K562 (cell line): ENCODE measurements at regions not wholly inside any gene's neighbourhood (a gene's known extent, or its start where the extent isn't known, plus 50 kb on each side); places are given as distances from the start of the nearest gene placed in this dataset.

ENCODE experiments used
- ATAC-seq: fragments of 200-7000 bp; cut with Tn5 transposase; 3 replicates; pipeline ENCODE4 v1.9.1; 2020; ENCODE audit warnings: moderate library complexity
- BruUV-seq: library from RNA; stranded (reverse); fragments of 400-500 nt; replicated peaks from 2 replicates; lab custom pipeline; 2021; lab: Mats Ljungman, UMichigan
- CTCF ChIA-PET: fragments of 300-600 bp; formaldehyde crosslinking; extraction: SDS; loops from one replicate; lab custom pipeline; 2021; ENCODE audit warnings: low intra/inter-chr PET ratio; lab: Yijun Ruan, JAX
- POLR2A ChIA-PET: fragments of 300-600, 350-650 bp; sonication (Branson Sonifier 250); formaldehyde crosslinking; extraction: SDS; loops from one replicate; lab custom pipeline; 2021; ENCODE audit warnings: antibody characterized with exemption, inconsistent platforms; lab: Yijun Ruan, JAX
- DNase-seq, 4 experiments: peaks; one replicate each; pipeline versions ENCODE4 v3.0.0 to v3.0.0-alpha.2; 2011 to 2018; ENCODE audit warnings: low spot score in 3 of 4, mixed read lengths in 3 of 4; ENCODE audit errors: extremely low read depth in 1 of 4
- FAIRE-seq: peaks from 2 replicates; lab custom pipeline; 2011; peaks lifted over from hg19 to GRCh38; lab: Jason Lieb, UNC
- H2AFZ ChIP-seq: 2 replicates; pipeline ENCODE4 v1.6.0; 2011; ENCODE audit warnings: low read depth, low read length, control low read depth, inconsistent platforms
- H3K27ac ChIP-seq: fragments of 200-600 bp; 3 replicates; pipeline ENCODE4 v1.8.0; 2011; ENCODE audit warnings: low read depth, mild to moderate bottlenecking, control low read depth, inconsistent platforms, low read length, moderate library complexity, mixed read lengths; ENCODE audit errors: extremely low read depth
- H3K27me3 ChIP-seq, 2 experiments: fragments of 300-600 bp in 1 of 2; 2 replicates in 1 of 2; 3 replicates in 1 of 2; pipeline versions ENCODE4 v1.6.0 to v1.8.0; 2011; ENCODE audit warnings: inconsistent platforms in 2 of 2, low read length in 2 of 2, mild to moderate bottlenecking in 1 of 2, mixed read lengths in 1 of 2, moderate library complexity in 1 of 2; ENCODE audit not compliant: control insufficient read depth in 2 of 2, insufficient read depth in 2 of 2
- H3K36me3 ChIP-seq: fragments of 300-600 bp; 3 replicates; pipeline ENCODE4 v1.8.0; 2011; ENCODE audit warnings: mild to moderate bottlenecking, low read length, inconsistent platforms; ENCODE audit not compliant: control insufficient read depth, insufficient read depth
- H3K4me1 ChIP-seq, 2 experiments: fragments of 200-600 bp in 1 of 2; replicated peaks in 1 of 2; 2 replicates in 1 of 2; 3 replicates in 1 of 2; pipeline versions ENCODE4 v1.5.1 to v1.8.0; 2011; ENCODE audit warnings: inconsistent platforms in 2 of 2, low read length in 2 of 2, mild to moderate bottlenecking in 1 of 2, mixed read lengths in 1 of 2, moderate library complexity in 1 of 2; ENCODE audit not compliant: control insufficient read depth in 2 of 2, insufficient read depth in 2 of 2
- H3K4me2 ChIP-seq: 2 replicates; pipeline ENCODE4 v1.6.1; 2011; ENCODE audit warnings: low read length, control low read depth, inconsistent platforms, mixed read lengths; ENCODE audit not compliant: insufficient read depth
- H3K4me3 ChIP-seq: fragments of 200-600 bp; sonication (generic), shearing (Covaris generic); 2 replicates; pipeline ENCODE4 v1.5.1; 2016; ENCODE audit warnings: control low read depth, inconsistent platforms
- H3K79me2 ChIP-seq: fragments of 200-600 bp; 3 replicates; pipeline ENCODE4 v1.8.0; 2011; ENCODE audit warnings: low read length, inconsistent platforms; ENCODE audit not compliant: control insufficient read depth, insufficient read depth
- H3K9ac ChIP-seq, 2 experiments: 2 replicates each; pipeline versions ENCODE4 v1.6.0 to v1.6.1; 2011; ENCODE audit warnings: low read depth in 2 of 2, low read length in 2 of 2, control low read depth in 1 of 2, inconsistent platforms in 1 of 2, mild to moderate bottlenecking in 1 of 2, mixed read lengths in 1 of 2; ENCODE audit not compliant: insufficient read depth in 1 of 2
- H3K9me1 ChIP-seq: one replicate; pipeline ENCODE4 v1.6.0; 2011; ENCODE audit warnings: inconsistent platforms, mild to moderate bottlenecking, low read length, moderate library complexity; ENCODE audit not compliant: control insufficient read depth, insufficient read depth
- H3K9me3 ChIP-seq: replicated peaks from 2 replicates; pipeline ENCODE4 v1.5.1; 2011; ENCODE audit warnings: low read depth, low read length, inconsistent platforms; ENCODE audit not compliant: control insufficient read depth, insufficient read depth
- H4K20me1 ChIP-seq: replicated peaks from 2 replicates; pipeline ENCODE4 v1.6.1; 2011; ENCODE audit warnings: low read length, inconsistent platforms, mixed read lengths; ENCODE audit not compliant: control insufficient read depth, insufficient read depth
- CLOCK ChIP-seq: fragments of 250-450 bp; sonication (Bioruptor Pico); IDR thresholded peaks from 2 replicates; pipeline ENCODE4 v1.4.0; 2020; ENCODE audit warnings: mild to moderate bottlenecking, moderate library complexity, borderline replicate concordance
- MCM3 ChIP-seq: fragments of 450-650 bp; IDR thresholded peaks from 2 replicates; pipeline ENCODE4 v1.6.1; 2016
- PBX2 ChIP-seq, 2 experiments: IDR thresholded peaks in 1 of 2; conservative IDR thresholded peaks in 1 of 2; 2 replicates each; pipeline ENCODE4 v1.6.1; 2016; ENCODE audit warnings: low read depth in 2 of 2, mild to moderate bottlenecking in 1 of 2, missing compliant biosample characterization in 1 of 2, missing genetic modification characterization in 1 of 2, moderate library complexity in 1 of 2
- SRF ChIP-seq, 2 experiments: fragments of 250-450, 450-650 bp in 1 of 2; sonication (Bioruptor Pico) in 1 of 2; sonication (generic) in 1 of 2; formaldehyde crosslinking; IDR thresholded peaks; 2 replicates each; pipeline versions ENCODE4 v1.5.0 to v1.5.1; 2020 to 2022; ENCODE audit warnings: mild to moderate bottlenecking in 1 of 2, missing genetic modification reagents in 1 of 2
- ZNF174 ChIP-seq: fragments of 250-450 bp; sonication (Bioruptor Pico); IDR thresholded peaks from 2 replicates; pipeline ENCODE4 v1.4.0; 2020; ENCODE audit warnings: mild to moderate bottlenecking
- ZNF3 ChIP-seq: fragments of 250-450 bp; sonication (Bioruptor Pico); IDR thresholded peaks from 2 replicates; pipeline ENCODE4 v1.5.0; 2021; ENCODE audit warnings: mild to moderate bottlenecking, moderate library complexity
- WGBS: fragments of 100-300 bp; shearing (Covaris generic); methylation state at CpG from one replicate; pipeline ENCODE4 v1.1.6; 2016; ENCODE audit warnings: low coverage, mixed read lengths; ENCODE audit not compliant: insufficient coverage; ENCODE audit errors: missing lambda C conversion rate; 5-methylcytosine and 5-hydroxymethylcytosine counted together
- in situ Hi-C: fragments of 300-500 bp; cut with MboI; formaldehyde crosslinking; loops from 4 replicates; pipeline ENCODE4 v1.15.0; 2018; ENCODE audit warnings: inconsistent platforms, mixed read lengths
- intact Hi-C: fragments of 100-400 bp; cut with micrococcal nuclease; formaldehyde crosslinking; loops from 2 replicates; pipeline ENCODE4 v1.14.2; 2022

- Histone ChIP-seq H3K9me3 (no peaks in the 10 kb centered on the region), H3K27ac (no peak overlapping the region), H3K36me3 (no peaks in the 10 kb centered on the region), H3K9ac (no peak overlapping the region), H2AFZ (no peak overlapping the region), H3K4me1 (no peaks in the 10 kb centered on the region), H3K79me2 (no peaks in the 10 kb centered on the region), H4K20me1 (no peaks in the 10 kb centered on the region), H3K4me2 (no peak overlapping the region), H3K27me3 (no peaks in the 10 kb centered on the region), H3K4me3 (no peak overlapping the region), H3K9me1 (no peaks in the 10 kb centered on the region)
- 0% methylated on average over 4 of the region's 4 CpGs for WGBS
- no TSS peak for BruUV-seq
- TF ChIP-seq ZNF174 (no peak), CLOCK (CRISPR knock-in tag) (no peak), ZNF3 (CRISPR knock-in tag) (no peak), MCM3 (no peak), PBX2 (CRISPR knock-in tag; IDR thresholded peaks at IDR 0.05; ENCODE audit: low read depth) (no peak), PBX2 (tag; conservative IDR thresholded peaks at IDR 0.05; ENCODE audit: low read depth) (no peak), SRF (CRISPR knock-in tag; IDR thresholded peaks at IDR 0.05) (no peak)
- ATAC-seq (no peak), DNase-seq (no peak), FAIRE-seq (no peak)
- ChIA-PET POLR2A (no interaction called here), CTCF (no interaction called here)
- intact Hi-C loops (no loop called here), in situ Hi-C loops (no loop called here)
Observed at GRCh38 chr13:103996733-103997132, 930.5 kb upstream of the SLC10A2 start.
